Muscle of leg (tissue), 3 donors: ENCODE measurements at regions not wholly inside any gene's neighbourhood (a gene's known extent, or its start where the extent isn't known, plus 50 kb on each side); places are given as distances from the start of the nearest gene placed in this dataset.

Experiments used
- DNase-seq: peaks from one replicate; pipeline ENCODE4 v3.0.0; 2013
- H3K27ac ChIP-seq: one replicate; pipeline ENCODE4 v1.5.1; 2013; ENCODE audit warnings: mild to moderate bottlenecking, low read length, control low read depth
- H3K27me3 ChIP-seq: one replicate; pipeline ENCODE4 v1.6.1; 2013; ENCODE audit warnings: low read length; ENCODE audit not compliant: control insufficient read depth, insufficient read depth
- H3K36me3 ChIP-seq: one replicate; pipeline ENCODE4 v1.6.1; 2013; ENCODE audit warnings: low read length; ENCODE audit not compliant: control insufficient read depth, insufficient read depth
- H3K4me1 ChIP-seq: one replicate; pipeline ENCODE4 v1.6.1; 2013; ENCODE audit warnings: low read length; ENCODE audit not compliant: control insufficient read depth, insufficient read depth
- H3K4me3 ChIP-seq: one replicate; pipeline ENCODE4 v1.5.1; 2013; ENCODE audit warnings: low read length, control low read depth
- H3K9me3 ChIP-seq: replicated peaks from 2 replicates; pipeline ENCODE4 v1.6.1; 2013; ENCODE audit warnings: low read depth, low read length; ENCODE audit not compliant: control insufficient read depth
- WGBS: methylation state at CpG from one replicate; pipeline ENCODE4 v1.1.5; 2013; ENCODE audit warnings: missing lambda C conversion rate; ENCODE audit not compliant: insufficient coverage; 5-methylcytosine and 5-hydroxymethylcytosine counted together

DNA sequence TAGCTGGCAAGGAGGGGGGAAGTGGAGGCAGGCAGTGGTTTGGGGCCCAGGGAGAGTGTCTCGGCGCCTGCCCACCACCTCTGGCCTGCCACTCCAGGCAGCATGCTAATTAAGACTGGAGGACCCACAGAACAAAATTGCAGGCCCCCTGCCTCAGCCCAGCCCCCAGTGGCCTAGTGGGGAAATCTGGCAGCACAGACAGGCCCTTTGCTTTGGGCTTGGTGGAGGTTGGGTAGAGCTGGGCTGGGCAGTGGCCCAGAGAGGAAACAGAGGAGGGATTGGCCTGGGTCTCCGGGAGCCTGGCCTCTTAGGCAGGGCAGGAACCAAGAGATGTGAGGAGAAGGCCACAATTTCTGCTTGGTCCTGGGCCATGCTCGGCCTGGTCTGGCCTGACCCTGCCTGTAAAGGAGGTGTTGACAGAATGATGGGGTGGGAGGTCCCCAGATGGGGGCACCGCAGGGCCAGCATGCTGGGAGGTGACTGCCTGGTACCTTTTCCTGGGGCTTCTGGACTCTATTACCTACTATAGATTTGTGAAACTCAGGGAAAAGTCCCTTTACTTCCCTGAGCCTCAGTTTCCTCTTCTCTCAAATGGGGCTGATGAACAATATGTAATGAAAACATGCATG lies 92.4 kb upstream of the PJA1 start:
- Histone ChIP-seq H3K27me3 (peaks cover 49% of the 10 kb centered on the region), H3K9me3 (no peaks in the 10 kb centered on the region), H3K4me1 (peaks cover 12% of the 10 kb centered on the region), H3K36me3 (no peaks in the 10 kb centered on the region), H3K4me3 (no peak overlapping the region), H3K27ac (no peak overlapping the region)
- no peak for DNase-seq
- 46% methylated on average over 3 of the region's 5 CpGs for WGBS

- Histone ChIP-seq H3K36me3 (no peaks in the 10 kb centered on the region), H3K27ac (no peak overlapping the region), H3K4me3 (no peak overlapping the region), H3K27me3 (peaks cover 42% of the 10 kb centered on the region), H3K9me3 (no peaks in the 10 kb centered on the region), H3K4me1 (peaks cover 12% of the 10 kb centered on the region)
- DNase-seq, result no peak
These were observed 91.0 kb upstream of the PJA1 start for GRCh38 chrX:69256291-69256565.

GRCh38 chrX:69255441-69256290 lies 90.4 kb upstream of the PJA1 start:
- Histone ChIP-seq H3K36me3 (no peaks in the 10 kb centered on the region), H3K27ac (no peak overlapping the region), H3K4me3 (no peak overlapping the region), H3K9me3 (no peaks in the 10 kb centered on the region), H3K27me3 (peaks cover 39% of the 10 kb centered on the region), H3K4me1 (peaks cover 12% of the 10 kb centered on the region)
- no peak for DNase-seq
- WGBS, result 59% methylated on average over 6 of the region's 11 CpGs

DNA sequence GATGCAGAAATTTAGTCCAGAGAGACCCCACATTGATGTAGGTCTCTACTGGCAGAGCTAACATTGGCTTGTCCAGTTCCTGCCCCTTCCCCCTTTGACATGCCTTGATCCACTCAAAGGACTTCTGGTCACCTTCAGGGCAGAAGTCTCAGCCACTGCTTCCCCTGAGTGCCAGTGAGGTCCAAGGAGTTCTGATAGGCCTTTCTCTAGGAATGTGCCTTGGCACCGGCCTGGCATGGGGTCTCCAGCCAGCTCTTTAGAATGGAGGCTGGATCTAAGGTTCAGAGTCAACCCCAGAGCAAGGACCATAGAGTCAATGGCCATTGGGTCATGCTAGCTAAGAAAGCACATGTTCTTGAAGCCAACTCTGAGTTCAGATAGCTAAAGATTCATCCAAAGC lies 88.6 kb upstream of the PJA1 start:
- H3K36me3 ChIP-seq, result no peaks in the 10 kb centered on the region
- peaks cover 12% of the 10 kb centered on the region for H3K4me1 ChIP-seq
- no peak overlapping the region for H3K4me3 ChIP-seq
- DNase-seq, result no peak
- WGBS, result 56% methylated on average over 1 of the region's 1 CpG
- H3K9me3 ChIP-seq, result no peaks in the 10 kb centered on the region
- peaks cover 26% of the 10 kb centered on the region for H3K27me3 ChIP-seq
- no peak overlapping the region for H3K27ac ChIP-seq

DNA sequence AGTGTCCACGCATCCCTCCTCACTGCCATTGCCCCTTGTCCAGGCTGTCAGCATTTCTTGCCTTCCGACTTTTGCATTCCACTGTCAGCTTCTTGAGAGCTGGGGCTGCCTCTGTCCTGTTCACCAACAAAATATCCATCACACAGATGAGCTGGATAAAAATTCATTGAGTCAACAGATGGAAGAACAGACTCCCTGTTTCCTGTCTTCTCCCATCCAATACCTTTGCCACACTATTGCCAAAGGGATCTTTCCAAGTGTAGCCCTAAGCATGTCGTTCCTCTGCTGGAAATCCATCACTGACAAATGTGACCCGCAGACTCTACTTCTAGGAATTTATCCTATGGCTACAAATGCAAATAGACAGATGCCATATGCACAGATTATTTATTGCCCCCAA lies 78.0 kb upstream of the PJA1 start:
- Histone ChIP-seq H3K27ac (no peak overlapping the region), H3K4me3 (no peak overlapping the region), H3K4me1 (peaks cover 9% of the 10 kb centered on the region), H3K36me3 (no peaks in the 10 kb centered on the region), H3K9me3 (no peaks in the 10 kb centered on the region), H3K27me3 (peaks cover 29% of the 10 kb centered on the region)
- no peak for DNase-seq
- 56% methylated on average over 4 of the region's 4 CpGs for WGBS

DNA sequence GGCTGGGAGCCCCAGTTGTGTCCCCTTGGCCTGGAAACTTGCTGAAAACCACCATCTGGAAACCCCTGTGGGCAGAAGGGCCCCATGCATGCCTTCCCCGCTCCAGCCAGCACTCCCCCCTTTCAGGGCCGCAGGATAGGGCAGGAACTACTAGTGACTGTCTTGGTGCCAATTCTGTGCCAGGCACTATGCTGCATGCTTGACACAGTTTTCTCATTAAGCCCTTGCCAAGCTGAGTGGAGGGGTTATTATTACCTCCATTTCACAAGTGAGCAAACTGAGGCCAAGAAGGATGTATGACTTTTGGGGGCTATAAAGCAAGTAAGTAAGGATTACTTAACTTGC lies 73.6 kb upstream of the PJA1 start:
- Histone ChIP-seq H3K36me3 (no peaks in the 10 kb centered on the region), H3K4me3 (no peak overlapping the region), H3K9me3 (no peaks in the 10 kb centered on the region), H3K27me3 (peaks cover 44% of the 10 kb centered on the region), H3K4me1 (peaks cover 18% of the 10 kb centered on the region), H3K27ac (peak overlapping the region; percentile 29)
- DNase-seq, result no peak
- 80% methylated on average over 1 of the region's 2 CpGs for WGBS

GRCh38 chrX:69238114-69238886 lies 73.0 kb upstream of the PJA1 start:
- peak; percentile 78 for DNase-seq
- peak overlapping the region; percentile 29 for H3K27ac ChIP-seq

GRCh38 chrX:69237236-69237635 lies 72.0 kb upstream of the PJA1 start:
- H3K27ac ChIP-seq, result no peak overlapping the region
- H3K4me3 ChIP-seq, result no peak overlapping the region
- no peak for DNase-seq
- H3K36me3 ChIP-seq, result no peaks in the 10 kb centered on the region
- H3K27me3 ChIP-seq, result peaks cover 43% of the 10 kb centered on the region
- H3K4me1 ChIP-seq, result peaks cover 22% of the 10 kb centered on the region
- 37% methylated on average over 4 of the region's 5 CpGs for WGBS
- H3K9me3 ChIP-seq, result no peaks in the 10 kb centered on the region

More at GRCh38 chrX:69238114-69238886, 73.0 kb upstream of the PJA1 start:
- no peaks in the 10 kb centered on the region for H3K9me3 ChIP-seq
- no peaks in the 10 kb centered on the region for H3K36me3 ChIP-seq
- no peak overlapping the region for H3K4me3 ChIP-seq
- H3K27me3 ChIP-seq, result peaks cover 46% of the 10 kb centered on the region
- WGBS, result 50% methylated on average over 10 of the region's 18 CpGs
- H3K4me1 ChIP-seq, result peaks cover 19% of the 10 kb centered on the region

DNA sequence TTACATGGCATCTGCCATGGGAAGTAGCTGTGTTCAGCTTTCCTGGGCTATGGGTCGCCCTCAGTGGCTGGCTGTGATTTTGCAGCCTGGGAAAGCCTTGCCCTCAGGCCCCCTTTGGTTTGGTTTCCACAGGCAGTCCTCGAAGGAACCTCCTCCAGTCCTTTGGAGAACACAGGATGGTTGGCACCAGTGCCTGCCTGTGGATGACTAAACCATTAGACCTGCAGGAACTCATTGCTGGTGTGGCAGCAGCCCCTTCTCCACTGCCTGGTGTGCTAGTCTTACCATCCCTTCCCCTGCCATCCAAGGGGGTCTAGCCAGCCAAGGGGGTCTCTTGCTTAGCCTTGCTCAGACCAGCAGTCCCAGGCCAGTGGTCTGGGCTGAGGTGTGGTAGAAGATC lies 71.4 kb upstream of the PJA1 start:
- 72% methylated on average over 2 of the region's 2 CpGs for WGBS
- Histone ChIP-seq H3K27me3 (peaks cover 40% of the 10 kb centered on the region), H3K36me3 (no peaks in the 10 kb centered on the region), H3K4me3 (no peak overlapping the region), H3K27ac (no peak overlapping the region), H3K9me3 (no peaks in the 10 kb centered on the region), H3K4me1 (peaks cover 22% of the 10 kb centered on the region)
- no peak for DNase-seq

GRCh38 chrX:69234624-69235023 lies 69.4 kb upstream of the PJA1 start:
- no peak overlapping the region for H3K27ac ChIP-seq
- no peaks in the 10 kb centered on the region for H3K9me3 ChIP-seq
- H3K27me3 ChIP-seq, result peaks cover 39% of the 10 kb centered on the region
- H3K4me1 ChIP-seq, result peaks cover 22% of the 10 kb centered on the region
- no peak overlapping the region for H3K4me3 ChIP-seq
- no peak for DNase-seq
- H3K36me3 ChIP-seq, result no peaks in the 10 kb centered on the region
